HG02678 (cell line): ENCODE measurements at regions not wholly inside any gene's neighbourhood (a gene's known extent, or its start where the extent isn't known, plus 50 kb on each side); places are given as distances from the start of the nearest gene placed in this dataset.

ENCODE experiments used
- ATAC-seq: cut with Tn5 transposase; IDR thresholded peaks from one replicate; pipeline ENCODE4 v1.9.1; 2021; ENCODE audit warnings: mild to moderate bottlenecking, moderate library complexity; ENCODE audit not compliant: unreplicated experiment

GRCh38 chr15:97143592-97144376 is 813.3 kb downstream of the NR2F2 start:
- no peak for ATAC-seq

GRCh38 chr15:97144377-97144711 is 813.8 kb downstream of the NR2F2 start:
- ATAC-seq = no peak

DNA sequence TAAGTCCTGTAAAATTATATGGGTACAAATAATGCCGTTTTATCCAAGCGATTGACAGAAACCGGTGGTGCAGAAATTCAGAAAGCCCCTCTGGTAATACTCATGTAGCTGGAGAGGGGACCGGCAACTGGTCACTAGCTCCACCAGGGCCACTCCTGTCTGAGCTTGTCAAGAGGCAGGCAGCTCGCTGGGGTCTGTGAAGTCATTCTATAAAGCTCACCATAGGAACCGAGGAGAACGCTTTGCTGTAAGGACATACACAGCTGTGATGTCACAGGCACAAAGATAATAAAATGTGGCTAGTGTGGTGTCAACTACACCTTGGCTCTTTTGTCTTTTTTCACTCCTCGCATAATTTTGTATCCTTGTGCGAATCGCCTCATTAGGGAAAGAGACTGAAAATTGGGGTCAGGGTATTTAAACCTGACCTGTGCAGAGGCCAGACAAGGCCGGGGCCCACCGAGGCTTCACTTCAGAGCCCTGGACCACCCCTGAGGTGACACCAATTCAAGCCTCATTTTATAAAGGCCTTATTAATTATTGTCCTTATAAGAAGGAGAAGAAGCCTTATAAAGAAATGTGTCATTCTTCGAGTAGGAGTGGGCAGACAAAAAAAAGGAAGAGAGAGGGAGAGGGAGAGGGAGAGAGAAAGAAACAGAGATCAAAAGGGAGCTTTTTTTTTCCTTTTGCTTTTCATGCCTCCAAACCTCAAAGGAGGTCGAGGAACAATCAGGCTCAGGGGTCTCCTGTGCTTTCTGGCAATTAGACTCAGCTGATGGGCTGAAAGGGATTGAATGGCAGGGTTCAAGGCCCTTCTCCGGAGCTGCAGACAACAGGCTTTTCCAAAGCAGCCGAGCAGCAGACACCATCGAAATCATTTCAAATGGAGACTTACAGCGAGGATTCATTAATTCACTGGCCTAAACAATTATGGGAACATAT is 813.3 kb upstream of the ARRDC4 start:
- no peak for ATAC-seq

DNA sequence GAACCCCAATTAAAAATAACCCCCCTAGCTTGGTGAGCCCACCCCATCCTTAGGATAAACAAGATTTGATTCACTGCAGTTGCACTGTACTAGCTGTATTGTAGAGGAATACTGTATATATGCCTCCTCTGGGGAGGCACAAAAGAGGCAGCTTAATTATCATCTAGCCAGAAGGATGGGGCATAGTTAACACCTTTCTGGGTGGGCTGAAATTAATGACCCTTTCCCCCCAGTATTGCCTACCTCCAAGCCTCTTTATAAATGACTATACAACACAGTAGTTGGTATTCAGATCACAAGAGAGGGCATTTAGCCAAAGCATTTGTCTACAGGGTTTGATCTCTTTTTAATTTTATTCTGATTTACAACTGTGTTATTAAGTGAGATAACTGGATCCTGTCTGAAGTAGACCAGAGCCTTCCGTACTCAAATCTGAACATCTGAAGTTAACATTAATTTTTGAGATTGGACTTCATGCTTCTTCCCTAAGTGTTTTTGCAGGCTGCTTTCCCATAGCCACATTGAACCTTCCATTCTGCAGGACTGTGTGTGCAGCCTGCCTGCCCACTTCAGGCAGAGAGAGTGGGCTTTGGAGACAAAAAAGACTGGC is 807.0 kb upstream of the ARRDC4 start:
- no peak for ATAC-seq

GRCh38 chr15:97156739-97157265 is 803.7 kb upstream of the ARRDC4 start:
- no peak for ATAC-seq

- ATAC-seq = no peak
These were observed 797.6 kb upstream of the ARRDC4 start for GRCh38 chr15:97162805-97163495.

DNA sequence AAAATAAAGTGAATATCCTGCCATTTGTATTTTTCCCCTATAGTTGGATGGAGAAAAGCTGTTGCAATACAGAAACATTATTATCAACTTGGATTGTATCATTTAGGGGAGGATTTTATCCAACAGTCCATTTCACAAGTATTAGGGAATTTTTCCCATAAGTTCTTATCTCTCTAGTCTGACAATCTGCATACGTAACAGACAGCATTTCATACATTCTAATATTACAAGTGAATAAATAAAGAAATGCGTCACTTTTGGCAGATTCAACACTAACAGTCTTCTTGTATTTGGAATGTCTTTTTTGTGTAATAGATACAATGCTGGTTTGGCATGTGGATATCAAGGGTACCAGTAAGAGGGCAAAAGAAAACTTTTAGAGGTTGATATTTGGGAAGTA is 795.3 kb upstream of the ARRDC4 start:
- ATAC-seq = no peak

DNA sequence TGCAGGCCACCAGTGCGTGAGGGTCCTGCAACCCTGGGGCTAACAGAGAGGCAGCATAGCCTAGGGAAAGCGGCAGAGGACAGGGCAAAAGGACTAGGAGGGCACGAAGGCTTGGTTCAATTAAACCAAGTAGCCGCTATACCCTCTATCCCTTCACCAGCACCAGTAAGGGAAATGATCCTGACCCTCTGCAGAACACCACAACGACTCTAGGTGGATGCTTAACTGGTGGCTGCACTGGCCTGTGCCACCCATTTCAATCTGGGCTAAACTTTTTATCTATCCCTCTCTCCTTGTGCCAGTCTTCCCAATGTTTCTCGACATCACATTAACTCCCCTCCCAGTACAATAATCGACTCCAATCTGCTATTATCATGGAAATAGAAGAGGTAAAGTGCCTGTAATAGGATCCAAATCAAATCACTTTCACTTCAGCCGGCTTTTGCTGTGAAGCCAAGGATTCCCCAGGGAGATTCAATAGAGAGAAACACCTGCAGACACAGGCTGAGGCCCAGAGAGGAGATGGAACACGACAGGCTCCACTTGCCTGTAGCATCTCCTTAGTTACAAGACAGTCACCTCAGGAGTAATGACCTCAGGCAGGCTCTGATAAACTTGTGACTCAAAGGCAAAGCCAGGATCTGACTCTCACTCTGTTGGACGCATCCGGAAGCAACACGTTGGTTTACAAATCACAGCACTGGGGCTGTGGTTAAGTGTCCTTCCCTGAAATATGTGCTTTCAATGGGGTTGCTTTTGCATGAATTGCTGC is 791.6 kb upstream of the ARRDC4 start:
- ATAC-seq = no peak

DNA sequence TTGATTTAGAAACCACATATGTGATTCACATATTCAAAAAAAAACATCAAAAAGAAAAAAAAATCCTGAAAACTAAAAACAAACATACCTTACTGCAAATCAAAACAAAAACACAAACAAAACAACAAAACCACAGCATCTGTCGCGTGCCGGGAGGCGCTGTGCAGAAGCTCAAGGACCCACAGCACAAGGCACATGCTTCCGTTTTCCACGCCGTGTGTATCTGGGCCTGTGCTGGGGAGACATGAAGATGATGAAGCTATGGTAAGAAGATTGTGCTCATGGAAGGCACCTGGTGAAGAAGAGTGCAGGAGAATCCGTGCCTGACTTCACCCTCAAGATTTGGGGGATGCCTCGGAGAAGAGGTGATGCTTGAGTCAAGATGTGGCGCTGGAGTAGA is 788.9 kb upstream of the ARRDC4 start:
- no peak for ATAC-seq

DNA sequence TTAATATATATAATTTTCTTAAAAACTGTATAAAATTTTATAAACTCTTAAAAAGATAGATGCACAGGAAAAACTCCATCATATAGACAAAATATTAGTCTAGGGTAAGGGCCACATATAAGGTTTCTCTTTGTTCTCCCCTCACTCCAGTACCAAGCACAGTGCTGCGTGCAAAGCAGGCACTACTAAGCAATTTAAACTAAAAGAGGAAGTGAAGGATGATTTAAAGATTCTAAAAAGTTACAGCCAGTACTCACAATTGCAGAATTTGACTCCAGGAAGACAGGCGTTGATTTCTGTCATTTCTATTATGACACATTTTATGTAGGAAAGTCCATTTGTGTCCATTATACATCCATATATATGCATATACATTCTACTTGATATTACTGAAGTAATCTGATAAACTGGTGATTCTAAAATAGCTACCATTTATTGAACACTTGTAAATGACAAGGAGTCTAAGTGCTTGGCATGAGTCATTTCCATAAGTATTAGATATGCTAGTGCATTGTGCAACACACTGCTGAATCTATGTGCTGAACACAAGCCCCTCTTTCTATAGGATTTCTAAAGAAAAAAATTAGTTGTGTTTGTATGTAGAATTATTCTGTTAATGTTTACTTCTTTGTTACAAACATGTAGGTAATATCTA is 785.5 kb upstream of the ARRDC4 start:
- no peak for ATAC-seq

GRCh38 chr15:97177151-97177577 is 783.3 kb upstream of the ARRDC4 start:
- no peak for ATAC-seq

DNA sequence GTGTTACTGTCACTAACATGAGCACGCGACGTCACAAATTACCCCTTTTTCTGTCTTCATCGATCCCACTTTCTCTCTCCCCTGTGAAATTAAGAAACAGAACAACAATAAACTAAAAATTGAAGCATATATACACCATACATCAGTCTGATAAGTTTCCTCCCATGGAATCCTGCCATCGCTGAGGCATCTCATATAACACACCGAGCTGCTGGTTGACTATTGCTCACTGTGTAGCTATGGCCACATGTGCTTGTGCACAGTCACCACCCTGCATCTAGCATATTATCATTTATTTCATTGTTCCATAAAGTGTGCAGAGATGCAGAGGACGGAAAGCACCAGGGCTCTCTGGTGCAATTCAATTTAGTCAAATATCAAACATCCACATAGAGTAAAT is 777.9 kb upstream of the ARRDC4 start:
- ATAC-seq = no peak

GRCh38 chr15:97189162-97189780 is 771.2 kb upstream of the ARRDC4 start:
- no peak for ATAC-seq

DNA sequence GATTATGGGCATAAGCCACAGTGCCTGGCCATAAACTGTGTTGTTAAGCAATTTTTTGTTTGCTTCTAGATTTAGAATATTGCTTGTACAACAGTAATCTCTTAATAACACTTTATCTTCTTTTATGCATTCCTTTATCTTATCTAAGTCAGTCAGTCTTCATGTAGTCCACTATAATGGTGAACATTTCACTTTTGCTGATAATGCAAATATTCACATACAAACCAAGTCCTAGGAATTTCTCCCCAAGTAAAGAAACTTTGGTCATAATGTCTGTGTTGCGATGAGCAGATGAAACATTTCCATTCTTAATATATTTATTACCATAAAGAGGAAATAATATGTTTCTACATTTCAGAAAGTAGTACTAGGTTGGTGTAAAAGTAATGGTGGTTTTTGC is 765.8 kb upstream of the ARRDC4 start:
- ATAC-seq = no peak

DNA sequence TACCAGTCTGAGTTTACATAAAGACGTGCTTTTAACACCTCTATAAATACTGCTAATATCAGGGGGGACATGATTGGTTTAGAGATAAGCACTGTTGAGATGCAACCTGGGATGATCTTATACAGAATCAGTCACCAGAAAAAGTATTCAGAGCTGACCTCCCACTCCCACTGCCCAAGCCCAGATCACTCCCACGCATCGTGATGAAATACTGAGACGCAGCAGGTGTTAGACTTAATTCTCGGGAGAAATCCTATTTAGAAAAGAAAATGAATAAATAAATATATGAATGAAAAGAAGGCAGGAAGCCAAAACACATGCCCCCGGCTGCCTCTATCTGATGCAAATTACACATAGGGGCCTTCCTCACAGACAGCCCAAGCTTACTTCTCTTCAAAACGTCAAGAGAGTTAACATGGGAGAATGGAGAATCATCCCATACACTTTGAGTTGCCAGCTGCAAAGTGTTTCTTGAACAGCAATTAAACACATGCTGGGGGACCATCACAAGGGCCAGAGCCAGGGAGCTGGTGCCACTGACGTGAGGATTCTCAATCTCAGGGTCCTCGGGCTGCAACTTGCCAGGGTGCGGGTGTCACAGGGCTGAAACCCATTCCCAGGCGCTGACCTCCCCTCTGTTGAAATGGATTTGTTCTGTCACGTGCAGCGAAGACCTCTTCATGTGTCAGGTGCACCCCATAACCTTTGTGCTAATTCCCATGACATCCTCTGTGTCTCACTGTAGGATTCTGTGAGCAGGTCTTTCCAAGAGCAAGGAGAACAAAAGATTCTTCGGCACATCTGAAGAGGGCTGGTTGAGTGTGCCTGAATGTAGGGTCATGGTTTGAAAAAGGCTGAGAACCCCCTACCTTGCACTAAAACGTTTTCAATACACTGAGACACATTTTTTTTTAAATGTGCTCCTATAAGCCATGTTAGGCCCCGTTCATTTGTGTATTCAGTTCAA is 764.2 kb upstream of the ARRDC4 start:
- no peak for ATAC-seq

DNA sequence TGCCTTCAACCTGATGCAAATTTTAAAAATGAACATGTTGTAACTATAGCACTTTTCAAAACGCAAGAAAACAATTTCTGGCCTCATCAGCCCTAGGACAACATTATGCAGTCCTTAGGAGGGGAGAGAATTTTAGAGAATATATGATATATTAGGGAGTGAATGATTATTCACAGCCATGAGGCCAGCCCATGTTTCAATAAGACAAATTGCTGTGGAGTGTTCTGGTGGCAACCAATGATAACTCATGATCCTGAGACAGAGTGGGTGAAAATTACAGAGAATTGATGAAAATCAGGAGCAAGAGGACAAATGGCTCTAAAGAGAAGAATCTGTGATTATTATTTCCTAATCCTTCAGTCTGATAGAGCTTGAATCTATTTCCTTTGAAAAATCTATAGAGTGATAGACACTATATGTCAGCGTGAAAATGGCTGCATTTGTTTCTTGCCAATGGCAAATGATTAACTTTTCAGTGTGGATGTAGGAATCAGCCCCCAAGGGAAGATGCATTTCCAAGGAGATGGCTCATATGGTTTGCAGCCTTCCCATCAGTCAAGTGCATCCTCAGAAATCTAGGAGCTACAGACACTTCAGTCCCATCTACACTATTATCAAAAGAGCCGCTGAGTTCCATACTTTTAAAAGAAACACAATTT is 761.0 kb upstream of the ARRDC4 start:
- ATAC-seq = no peak

GRCh38 chr15:97200161-97200560 is 760.3 kb upstream of the ARRDC4 start:
- ATAC-seq = no peak
